GM12878 (cell line): ENCODE measurements at regions not wholly inside any gene's neighbourhood (a gene's known extent, or its start where the extent isn't known, plus 50 kb on each side); places are given as distances from the start of the nearest gene placed in this dataset.

Experiments used
- ATAC-seq: fragments of 200-7000 bp; cut with Tn5 transposase; 3 replicates; pipeline ENCODE4 v1.9.1; 2020; ENCODE audit warnings: mild to moderate bottlenecking, moderate library complexity
- BruUV-seq: library from RNA; stranded (reverse); fragments of 400-500 nt; replicated peaks from 2 replicates; lab custom pipeline; 2021; lab: Mats Ljungman, UMichigan
- CTCF ChIA-PET: fragments of 300-600 bp; sonication (Branson Sonifier 250); formaldehyde crosslinking; extraction: SDS; loops from one replicate; lab custom pipeline; 2021; ENCODE audit warnings: inconsistent platforms; lab: Yijun Ruan, JAX
- POLR2A ChIA-PET: fragments of 350-600 bp; formaldehyde crosslinking; extraction: SDS; loops from one replicate; lab custom pipeline; 2021; ENCODE audit warnings: inconsistent platforms; lab: Charles Lee
- RAD21 ChIA-PET: fragments of 300-600 bp; sonication (Branson Sonifier 250); formaldehyde crosslinking; loops from one replicate; lab custom pipeline; 2023; ENCODE audit warnings: antibody characterized with exemption; ENCODE audit not compliant: unreplicated experiment; lab: Charles Lee
- SMC1A ChIA-PET: fragments of 300-600 bp; sonication (Branson Sonifier 250); formaldehyde crosslinking; loops from one replicate; lab custom pipeline; 2023; ENCODE audit not compliant: unreplicated experiment, uncharacterized antibody; lab: Charles Lee
- DNase-seq: peaks from one replicate; pipeline ENCODE4 v3.0.0-alpha.2; 2011; ENCODE audit warnings: low read depth, low spot score
- FAIRE-seq: peaks from 3 replicates; lab custom pipeline; 2011; peaks lifted over from hg19 to GRCh38; lab: Jason Lieb, UNC
- H2AFZ ChIP-seq: 2 replicates; pipeline ENCODE4 v1.6.0; 2011; ENCODE audit warnings: low read depth, low read length, control low read depth; ENCODE audit not compliant: control insufficient read depth
- H3K27ac ChIP-seq: 2 replicates; pipeline ENCODE4 v1.5.1; 2011; ENCODE audit warnings: control low read depth; ENCODE audit not compliant: control insufficient read depth, insufficient read depth
- H3K27me3 ChIP-seq, 2 experiments: replicated peaks in 1 of 2; 2 replicates each; pipeline versions ENCODE4 v1.6.0 to v1.6.1; 2011; ENCODE audit warnings: low read length in 1 of 2; ENCODE audit not compliant: control insufficient read depth in 2 of 2, insufficient read depth in 2 of 2
- H3K36me3 ChIP-seq, 2 experiments: 2 replicates each; pipeline ENCODE4 v1.5.1; 2011; ENCODE audit warnings: low read length in 1 of 2; ENCODE audit not compliant: control insufficient read depth in 2 of 2, insufficient read depth in 2 of 2
- H3K4me1 ChIP-seq: 2 replicates; pipeline ENCODE4 v1.6.1; 2011; ENCODE audit warnings: mild to moderate bottlenecking, low read length, moderate library complexity, mixed read lengths; ENCODE audit not compliant: control insufficient read depth, insufficient read depth
- H3K4me2 ChIP-seq: 2 replicates; pipeline ENCODE4 v1.6.0; 2011; ENCODE audit warnings: control low read depth; ENCODE audit not compliant: control insufficient read depth, insufficient read depth
- H3K4me3 ChIP-seq: fragments of 200-600 bp; sonication (generic); 2 replicates; pipeline ENCODE4 v1.5.1; 2016
- H3K79me2 ChIP-seq: 2 replicates; pipeline ENCODE4 v1.6.0; 2011; ENCODE audit warnings: low read length; ENCODE audit not compliant: control insufficient read depth, insufficient read depth
- H3K9ac ChIP-seq: 2 replicates; pipeline ENCODE4 v1.8.0; 2011; ENCODE audit warnings: low read length, control low read depth, mixed read lengths; ENCODE audit not compliant: control insufficient read depth, insufficient read depth
- H3K9me3 ChIP-seq: replicated peaks from 3 replicates; pipeline ENCODE4 v1.5.1; 2011; ENCODE audit warnings: mild to moderate bottlenecking, low read length; ENCODE audit not compliant: control insufficient read depth, insufficient read depth
- H4K20me1 ChIP-seq: 2 replicates; pipeline ENCODE4 v1.6.0; 2011; ENCODE audit not compliant: control insufficient read depth, insufficient read depth
- ATF2 ChIP-seq: IDR thresholded peaks from 2 replicates; pipeline ENCODE4 v1.6.1; 2012; ENCODE audit warnings: low read length, inconsistent platforms
- BCL11A ChIP-seq: IDR thresholded peaks from 2 replicates; pipeline ENCODE4 v1.6.1; 2011; ENCODE audit warnings: low read depth, low read length
- BCL3 ChIP-seq: IDR thresholded peaks from 2 replicates; pipeline ENCODE4 v1.6.1; 2011; ENCODE audit warnings: borderline replicate concordance, low read depth, mild to moderate bottlenecking, moderate library complexity, low read length; ENCODE audit not compliant: insufficient read depth, poor library complexity, severe bottlenecking
- BHLHE40 ChIP-seq, 2 experiments: fragments of 450-650 bp in 1 of 2; IDR thresholded peaks; 2 replicates each; pipeline ENCODE4 v1.6.1; 2011 to 2017; ENCODE audit warnings: low read depth in 2 of 2, borderline replicate concordance in 1 of 2, improper control_type of control experiment in 1 of 2, low read length in 1 of 2, mild to moderate bottlenecking in 1 of 2
- CHD1 ChIP-seq: IDR thresholded peaks from 2 replicates; pipeline ENCODE4 v1.6.1; 2012; ENCODE audit warnings: low read depth, low read length, improper control_type of control experiment
- CREB1 ChIP-seq: IDR thresholded peaks from 2 replicates; pipeline ENCODE4 v1.6.1; 2012; ENCODE audit warnings: low read depth, mild to moderate bottlenecking, inconsistent platforms
- EGR1 ChIP-seq, 2 experiments: IDR thresholded peaks; 1 replicate in 1 of 2; 2 replicates in 1 of 2; pipeline ENCODE4 v1.6.1; 2011 to 2012; ENCODE audit warnings: low read depth in 2 of 2, low read length in 2 of 2, borderline replicate concordance in 1 of 2, mild to moderate bottlenecking in 1 of 2, moderate library complexity in 1 of 2
- GABPA ChIP-seq: IDR thresholded peaks from 2 replicates; pipeline ENCODE4 v1.6.1; 2014; ENCODE audit warnings: antibody characterized with exemption, low read depth, mild to moderate bottlenecking, inconsistent platforms
- HSF1 ChIP-seq: fragments of 150-350 bp; IDR thresholded peaks from 2 replicates; pipeline ENCODE4 v1.6.1; 2014; ENCODE audit warnings: mild to moderate bottlenecking, low read depth, low read length
- MTA3 ChIP-seq: IDR thresholded peaks from 2 replicates; pipeline ENCODE4 v1.6.1; 2012; ENCODE audit warnings: low read length, inconsistent platforms, borderline replicate concordance
- NFYA ChIP-seq: IDR thresholded peaks from 2 replicates; pipeline ENCODE4 v1.6.1; 2011; ENCODE audit warnings: low read depth, mild to moderate bottlenecking, low read length, improper control_type of control experiment, borderline replicate concordance
- NR2F1 ChIP-seq: fragments of 450-650 bp; conservative IDR thresholded peaks from 2 replicates; pipeline ENCODE4 v1.6.1; 2017; ENCODE audit warnings: mild to moderate bottlenecking
- RAD21 ChIP-seq: IDR thresholded peaks from 2 replicates; pipeline ENCODE4 v1.6.1; 2011; ENCODE audit warnings: mild to moderate bottlenecking, low read depth, low read length, moderate library complexity; ENCODE audit not compliant: insufficient read depth
- SREBF1 ChIP-seq: IDR thresholded peaks from 2 replicates; pipeline ENCODE4 v1.6.1; 2012; ENCODE audit warnings: mild to moderate bottlenecking, low read length
- SUZ12 ChIP-seq: fragments of 200-600 bp; sonication (generic); IDR thresholded peaks from one replicate; pipeline ENCODE4 v1.6.1; 2018; ENCODE audit warnings: antibody characterized with exemption, mild to moderate bottlenecking; ENCODE audit not compliant: unreplicated experiment
- YBX1 ChIP-seq: fragments of 450-650 bp; IDR thresholded peaks from 2 replicates; pipeline ENCODE4 v1.6.1; 2016; ENCODE audit warnings: antibody characterized with exemption
- ZNF217 ChIP-seq: fragments of 450-650 bp; IDR thresholded peaks from 2 replicates; pipeline ENCODE4 v1.6.1; 2017; ENCODE audit warnings: antibody characterized with exemption, mild to moderate bottlenecking
- WGBS: methylation state at CpG from one replicate; pipeline ENCODE4 v1.1.6; 2016; ENCODE audit warnings: low lambda C conversion rate; ENCODE audit not compliant: insufficient replicate concordance, insufficient coverage; ENCODE audit errors: missing lambda C conversion rate; 5-methylcytosine and 5-hydroxymethylcytosine counted together
- in situ Hi-C: fragments of 300-500 bp; cut with MboI; formaldehyde crosslinking; loops from 9 replicates; pipeline ENCODE4 v1.14.3; 2018; ENCODE audit warnings: mixed read lengths
- intact Hi-C: fragments of 100-400 bp; cut with micrococcal nuclease; formaldehyde crosslinking; loops from one replicate; pipeline ENCODE4 v1.14.2; 2022; ENCODE audit not compliant: unreplicated experiment

GRCh38 chr20:60474385-60474910 is 516.2 kb downstream of the CDH26 start (continued):
- TF ChIP-seq NFYA (no peak), ZNF217 (no peak), GABPA (no peak), SUZ12 (no peak), EGR1 (IDR thresholded peaks at IDR 0.05; ENCODE audit: borderline replicate concordance in 1 of 2, low read depth in 2 of 2, low read length in 2 of 2) (no peak), BHLHE40 (IDR thresholded peaks at IDR 0.05; ENCODE audit: borderline replicate concordance in 1 of 2, low read depth in 2 of 2, low read length in 1 of 2) (no peak), YBX1 (no peak), RAD21 (no peak), NR2F1 (no peak), SREBF1 (no peak), HSF1 (no peak), CHD1 (no peak)

- ATAC-seq (no peak), DNase-seq (no peak), FAIRE-seq (no peak)
- Histone ChIP-seq H3K4me1 (no peaks in the 10 kb centered on the region), H3K9me3 (no peaks in the 10 kb centered on the region; the same call in 2 of the 3 replicates), H3K9ac (no peak overlapping the region), H4K20me1 (no peaks in the 10 kb centered on the region), H2AFZ (no peak overlapping the region), H3K27ac (no peak overlapping the region), H3K4me3 (no peak overlapping the region), H3K36me3 (no peaks in the 10 kb centered on the region), H3K4me2 (no peak overlapping the region), H3K27me3 (no peaks in the 10 kb centered on the region), H3K79me2 (no peaks in the 10 kb centered on the region)
- in situ Hi-C loops (no loop called here), intact Hi-C loops (no loop called here)
- no peak for TF ChIP-seq CREB1
- TF ChIP-seq MTA3, result no peak
- TF ChIP-seq BCL11A, result no peak
- TF ChIP-seq BCL3, result no peak
- TF ChIP-seq CHD1, result no peak
- TF ChIP-seq ATF2, result no peak
- CTCF ChIA-PET, result no interaction called here
- RAD21 ChIA-PET, result no interaction called here
- SMC1A ChIA-PET, result no interaction called here
- POLR2A ChIA-PET, result no interaction called here
- WGBS, result 35% methylated on average over 7 of the region's 7 CpGs
- BruUV-seq, result no TSS peak
Measured at GRCh38 chr20:60476045-60476444, 517.8 kb downstream of the CDH26 start.
